HG03457 (cell line): ENCODE measurements at regions not wholly inside any gene's neighbourhood (a gene's known extent, or its start where the extent isn't known, plus 50 kb on each side); places are given as distances from the start of the nearest gene placed in this dataset.
"Not testable (repeated sequence)": the region's sequence is repeated elsewhere in the genome, so short reads cannot be mapped to it uniquely, and the experiment has no call there.

Experiments used
- ATAC-seq: cut with Tn5 transposase; IDR thresholded peaks from one replicate; pipeline ENCODE4 v1.9.1; 2021; ENCODE audit warnings: moderate number of reproducible peaks; ENCODE audit not compliant: unreplicated experiment

DNA sequence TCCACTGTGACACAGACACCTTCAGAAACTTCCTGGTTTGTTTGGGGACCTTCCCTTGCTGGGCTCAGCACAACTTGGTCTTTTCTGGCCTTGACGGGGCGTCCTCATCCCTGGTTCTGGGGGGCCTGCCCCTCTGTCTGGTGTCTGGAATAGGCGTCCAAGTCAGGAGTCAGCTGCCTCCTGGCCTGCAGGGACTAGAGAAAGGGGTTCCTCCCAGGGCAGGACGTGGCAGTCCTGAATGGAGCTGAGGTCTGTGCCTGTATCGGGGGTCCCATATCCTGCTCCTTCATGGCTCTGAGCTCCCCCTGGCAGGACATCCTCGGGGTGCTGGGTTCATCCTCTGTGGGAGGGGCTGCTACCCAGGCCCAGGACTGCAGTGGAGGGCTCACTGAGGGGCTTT is 384.0 kb downstream of the TMEM121 start:
- ATAC-seq, result no peak

DNA sequence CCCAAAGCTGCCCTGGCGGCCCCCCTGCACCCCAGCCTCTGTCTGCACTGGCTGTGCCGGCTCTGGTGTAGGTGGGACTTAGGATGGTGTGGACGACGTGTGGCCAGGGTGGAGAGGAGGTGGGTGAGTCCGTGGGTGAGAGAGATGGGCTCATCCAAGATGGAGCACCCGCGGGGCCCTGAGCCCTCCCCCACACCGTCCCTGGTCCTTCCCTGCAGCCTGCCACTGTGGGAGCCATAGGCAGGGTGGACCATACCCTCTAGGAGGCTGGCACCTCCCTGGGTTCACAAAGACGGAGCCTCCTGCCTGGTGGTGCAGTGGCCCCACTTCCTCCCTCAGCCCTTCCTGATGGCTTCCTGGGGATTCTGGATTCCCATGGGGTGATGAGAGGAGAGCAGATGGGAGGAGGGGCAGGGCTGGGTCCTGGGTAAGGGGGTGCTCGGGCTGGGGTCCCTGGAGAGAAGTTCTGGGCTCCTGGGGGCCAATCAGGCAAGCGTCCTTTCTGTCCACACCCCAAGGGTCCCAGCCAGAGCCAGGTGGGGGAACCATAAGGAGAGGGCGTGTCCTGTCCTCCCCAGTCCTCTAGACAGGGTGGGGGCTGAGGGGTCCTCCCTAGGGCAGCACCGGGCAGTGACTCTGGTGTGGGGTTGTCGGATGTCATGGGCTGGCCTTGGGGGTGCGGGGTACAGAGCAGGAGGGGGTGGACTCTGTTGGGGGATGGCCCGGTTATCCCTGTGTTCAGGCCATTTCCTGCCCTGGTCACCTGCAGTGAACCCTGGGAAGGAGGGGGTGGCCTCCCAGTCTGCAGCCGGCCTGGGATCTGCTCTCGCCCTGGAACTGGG is 384.8 kb downstream of the TMEM121 start:
- no peak for ATAC-seq

DNA sequence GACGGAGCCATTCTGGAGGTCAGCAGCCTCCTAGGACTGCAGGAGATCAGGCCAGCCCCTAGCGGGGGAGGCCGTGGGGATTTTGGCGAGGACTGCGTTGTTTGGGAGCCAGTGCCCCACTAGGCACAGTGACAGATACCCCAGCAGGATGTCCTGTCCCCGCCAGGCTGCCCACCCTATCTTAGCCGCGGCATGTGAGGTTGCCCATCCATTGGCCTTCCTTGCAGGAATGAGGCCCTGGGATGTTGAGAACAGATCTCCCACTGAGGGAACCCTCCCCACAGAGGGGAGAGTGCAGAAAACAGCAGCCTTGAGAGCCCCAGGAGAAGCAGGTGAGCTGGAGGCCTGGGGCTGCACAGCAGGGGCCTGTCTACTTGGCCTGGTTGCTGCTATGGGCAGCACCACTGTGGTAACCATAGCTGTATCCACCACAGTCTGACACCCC is 385.5 kb downstream of the TMEM121 start:
- not testable (repeated sequence) for ATAC-seq

DNA sequence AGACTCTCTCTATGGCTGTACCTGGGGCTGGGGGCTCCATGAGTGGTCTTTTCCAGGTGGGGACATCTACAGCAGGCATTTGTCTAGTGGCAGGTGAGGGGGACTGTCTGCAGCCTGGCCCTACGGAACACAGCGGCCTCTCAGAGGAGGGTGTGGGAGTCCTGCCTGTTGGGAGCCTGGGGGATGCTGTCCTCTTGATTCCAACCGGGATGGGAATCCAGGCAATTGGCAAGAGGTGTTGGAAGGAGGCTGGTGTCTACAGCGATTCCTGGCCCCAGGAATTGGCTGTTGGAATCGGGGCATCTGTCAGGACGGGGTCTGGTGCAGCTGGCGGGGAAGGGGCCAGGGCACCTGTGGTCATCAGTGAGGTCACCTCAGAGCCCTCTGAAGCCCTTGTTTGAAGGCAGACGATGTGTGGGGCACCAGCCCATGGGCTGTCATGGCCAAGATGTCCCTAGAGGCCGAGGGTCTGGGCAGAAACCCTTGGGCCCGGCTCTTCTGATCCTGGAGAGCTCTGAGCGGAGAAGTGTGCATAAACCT is 386.3 kb downstream of the TMEM121 start:
- no peak for ATAC-seq

DNA sequence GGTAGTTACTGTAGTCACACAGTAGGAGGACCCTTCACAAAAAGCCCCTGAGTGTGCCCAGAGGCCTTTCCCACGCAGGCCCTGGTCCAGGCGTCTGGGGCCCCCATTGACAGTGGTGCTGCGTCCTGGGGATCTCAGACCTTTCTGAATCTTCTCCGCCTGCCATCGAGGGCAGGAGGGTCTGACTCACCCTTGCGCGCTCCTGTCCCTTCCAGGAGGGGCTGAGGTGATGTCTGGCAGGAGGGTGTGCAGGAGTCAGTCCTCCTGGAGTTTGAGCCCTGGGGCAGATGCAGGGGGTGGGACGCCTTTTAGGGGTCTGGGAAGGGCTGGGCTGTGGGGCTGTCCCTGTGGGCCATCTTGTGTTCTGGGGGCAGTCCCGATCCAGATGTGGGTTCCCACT is 386.8 kb downstream of the TMEM121 start:
- no peak for ATAC-seq

DNA sequence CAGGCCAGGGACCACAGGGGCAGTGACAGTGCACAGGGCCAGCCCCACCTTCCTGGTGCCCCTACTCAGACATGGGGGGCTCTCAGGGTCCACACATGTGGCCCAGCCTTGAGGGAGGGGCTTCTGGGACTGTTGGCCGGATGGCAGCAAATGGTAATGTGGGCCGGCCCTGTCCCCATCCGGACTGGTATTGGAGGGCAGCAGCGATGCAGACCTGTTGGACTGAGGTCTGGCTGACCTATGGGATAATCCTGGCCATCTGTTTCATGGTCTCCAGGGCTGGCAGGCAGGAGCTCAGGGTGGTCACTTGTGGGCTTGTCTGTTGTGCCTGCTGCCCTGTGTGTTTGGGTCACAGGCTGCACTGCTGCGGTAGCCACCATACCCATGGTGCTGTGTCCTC is 387.5 kb downstream of the TMEM121 start:
- ATAC-seq, result no peak

DNA sequence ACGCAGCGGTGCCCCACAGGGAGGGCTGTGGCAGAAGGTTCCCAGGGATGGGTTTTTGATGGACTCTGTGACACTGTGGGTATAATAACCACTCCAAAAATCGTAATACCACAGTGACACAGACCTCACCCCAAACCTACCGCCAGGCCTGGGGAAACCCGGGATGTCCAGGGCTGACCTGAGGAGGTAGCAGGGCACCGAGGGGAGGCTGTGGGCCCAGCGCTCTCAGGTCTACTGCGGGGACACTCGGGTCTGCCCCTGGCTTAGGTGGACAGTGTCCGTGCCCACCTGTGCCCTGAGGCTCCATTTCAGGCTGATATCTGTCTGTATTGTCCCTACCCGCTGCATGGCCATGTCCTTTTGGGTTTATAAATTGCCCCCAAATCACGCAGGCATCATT is 387.9 kb downstream of the TMEM121 start:
- ATAC-seq, result not testable (repeated sequence)

DNA sequence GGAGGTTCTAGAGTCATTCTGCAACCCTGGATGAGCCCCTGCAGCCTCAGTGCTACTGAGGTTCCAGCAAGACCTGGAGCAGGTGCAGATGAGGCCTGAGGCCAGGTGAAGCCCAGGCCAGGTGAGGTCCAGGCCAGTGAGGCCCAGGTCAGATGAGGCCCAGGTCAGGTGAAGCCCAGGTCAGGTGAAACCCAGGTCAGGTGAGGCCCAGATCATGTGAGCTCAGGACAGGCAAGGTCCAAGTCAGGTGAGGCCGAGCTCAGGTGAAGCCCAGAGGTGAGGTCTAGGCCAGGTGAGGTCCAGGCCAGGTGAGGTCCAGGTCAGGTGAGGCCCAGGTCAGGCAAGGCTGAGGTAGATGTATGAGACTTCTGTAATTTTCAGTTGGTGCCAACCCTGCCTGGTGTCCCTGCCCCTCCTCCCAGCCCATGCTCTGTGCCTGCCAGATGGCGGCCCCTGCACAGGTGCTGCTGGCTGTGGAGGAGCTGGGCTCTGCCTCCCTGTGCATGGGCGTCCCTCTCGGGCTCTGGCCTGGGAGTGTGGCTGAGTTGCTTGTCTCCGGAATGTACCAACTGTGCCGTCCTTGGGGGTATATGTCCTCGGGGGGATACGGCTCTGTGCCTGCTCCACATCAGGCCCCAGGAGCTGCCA is 388.5 kb downstream of the TMEM121 start:
- no peak for ATAC-seq

DNA sequence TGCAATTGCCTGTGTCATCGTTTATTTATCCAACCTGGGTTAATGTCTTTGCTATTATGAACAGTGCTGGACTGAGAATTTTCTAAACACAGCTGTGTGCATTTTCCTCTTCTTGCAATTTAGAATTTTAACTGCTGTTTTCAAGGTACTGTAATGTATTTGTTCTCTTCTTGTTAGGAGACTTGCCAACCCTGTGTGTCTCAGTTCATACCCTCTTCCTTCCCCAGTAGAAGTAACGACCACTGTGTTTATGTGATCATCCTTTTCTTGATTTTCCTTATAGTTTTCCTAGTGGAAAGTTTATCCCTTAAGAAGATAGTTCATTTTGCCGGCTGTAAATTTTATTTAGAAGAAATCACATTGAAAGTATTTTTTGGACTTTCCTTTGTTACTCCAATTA is 389.2 kb downstream of the TMEM121 start:
- ATAC-seq, result not testable (repeated sequence)

DNA sequence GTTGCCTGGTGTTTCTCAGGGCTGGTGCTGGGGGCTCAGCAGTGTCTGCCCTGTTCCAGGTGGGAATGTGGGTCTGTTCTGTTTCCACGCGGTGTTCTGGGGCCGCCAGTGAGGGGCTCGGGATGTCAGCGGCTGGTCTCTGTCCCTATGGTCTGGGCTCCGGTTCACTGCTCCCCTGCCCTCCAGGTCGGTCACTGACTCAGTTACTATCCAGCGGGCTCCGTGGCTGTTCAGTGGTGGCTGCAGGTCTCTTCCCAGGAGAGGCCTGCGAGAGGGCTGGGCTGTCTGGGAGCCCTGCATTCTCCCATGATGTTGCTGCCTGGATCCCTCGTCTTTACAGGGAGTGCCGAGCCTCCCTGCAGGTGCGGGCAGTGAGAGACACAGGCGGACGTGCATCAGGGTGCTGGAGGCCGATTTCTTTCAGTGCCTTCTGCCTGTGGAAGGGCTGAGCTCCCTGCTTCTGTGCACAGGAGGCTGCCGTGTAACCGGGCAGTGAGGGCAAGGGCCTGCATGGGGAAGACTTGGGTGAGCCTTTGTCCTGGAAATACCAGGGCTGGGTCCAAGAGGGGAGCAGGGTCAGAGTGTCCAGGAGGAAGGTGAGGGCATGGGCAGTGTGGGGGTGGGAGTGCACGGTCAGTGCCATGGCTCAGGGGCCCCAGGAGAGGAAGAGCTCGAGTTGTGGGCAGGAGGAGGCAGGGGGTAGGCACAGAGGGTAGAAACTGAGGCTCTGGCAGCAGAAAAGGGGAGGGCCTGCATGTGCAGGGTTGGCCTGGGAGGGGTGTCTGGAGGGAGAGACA is 391.0 kb downstream of the TMEM121 start:
- not testable (repeated sequence) for ATAC-seq

DNA sequence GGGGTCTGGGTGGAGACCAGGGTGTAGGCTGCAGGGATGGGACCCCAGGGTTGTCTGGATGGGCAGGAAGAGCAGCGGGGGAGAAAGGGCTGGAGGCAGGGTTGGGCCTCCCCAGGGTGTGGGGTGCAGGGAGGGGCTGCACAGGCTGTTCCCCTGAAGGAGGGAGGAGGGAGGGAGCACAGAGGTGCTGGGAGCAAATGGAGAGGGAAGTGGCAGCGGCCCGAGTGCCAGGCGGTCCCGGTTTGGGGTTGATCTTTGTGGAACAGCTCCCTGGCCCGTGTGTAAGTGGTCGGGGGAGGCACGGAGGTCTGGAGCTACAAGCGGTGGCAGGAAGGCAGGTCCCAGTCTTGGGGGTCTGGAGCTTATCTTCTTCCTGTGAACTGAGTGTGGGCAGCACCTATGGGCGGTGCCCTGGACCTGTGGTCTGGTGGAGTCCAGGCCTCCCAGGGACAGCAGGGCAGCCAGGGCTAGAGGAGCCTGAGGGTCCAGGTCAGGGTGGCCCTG is 391.6 kb downstream of the TMEM121 start:
- ATAC-seq, result no peak

DNA sequence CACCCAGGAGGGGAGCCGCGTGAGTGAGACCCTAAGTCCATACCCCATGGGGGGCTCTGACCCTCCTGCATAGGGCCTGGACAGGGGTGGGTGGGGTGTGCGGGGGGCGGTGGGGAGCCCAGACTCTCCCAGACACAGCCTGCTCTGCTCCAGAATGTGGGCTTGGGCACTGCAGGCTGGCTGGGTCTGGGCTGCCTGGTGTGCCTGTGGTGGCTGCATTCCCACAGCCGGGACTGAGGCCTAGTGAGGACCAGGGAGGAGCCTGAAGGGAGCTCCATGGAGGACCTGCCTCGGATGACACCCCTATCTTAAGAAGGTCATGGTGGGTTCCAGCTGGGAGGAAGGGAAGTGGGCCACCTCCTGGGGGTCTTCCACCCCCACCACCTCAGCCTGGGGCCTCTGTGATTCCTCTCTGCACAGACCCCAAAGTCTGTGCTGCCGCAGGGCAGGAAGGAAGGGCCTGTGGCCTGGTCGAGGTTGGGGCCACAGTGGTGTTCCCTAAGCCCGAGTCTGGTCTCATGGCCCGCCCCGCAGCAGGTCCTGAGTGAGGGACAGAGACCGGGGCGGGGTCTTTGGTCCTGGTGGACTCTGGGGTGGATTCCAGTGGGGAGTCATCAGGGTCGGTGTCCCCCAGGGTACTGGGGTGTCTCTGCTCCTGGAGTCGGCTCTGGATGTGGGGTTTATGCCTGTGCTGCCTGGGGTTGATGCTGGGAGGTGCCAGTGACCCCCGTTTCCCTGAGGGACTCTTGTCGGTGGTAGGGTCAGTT is 392.3 kb downstream of the TMEM121 start:
- ATAC-seq, result no peak

DNA sequence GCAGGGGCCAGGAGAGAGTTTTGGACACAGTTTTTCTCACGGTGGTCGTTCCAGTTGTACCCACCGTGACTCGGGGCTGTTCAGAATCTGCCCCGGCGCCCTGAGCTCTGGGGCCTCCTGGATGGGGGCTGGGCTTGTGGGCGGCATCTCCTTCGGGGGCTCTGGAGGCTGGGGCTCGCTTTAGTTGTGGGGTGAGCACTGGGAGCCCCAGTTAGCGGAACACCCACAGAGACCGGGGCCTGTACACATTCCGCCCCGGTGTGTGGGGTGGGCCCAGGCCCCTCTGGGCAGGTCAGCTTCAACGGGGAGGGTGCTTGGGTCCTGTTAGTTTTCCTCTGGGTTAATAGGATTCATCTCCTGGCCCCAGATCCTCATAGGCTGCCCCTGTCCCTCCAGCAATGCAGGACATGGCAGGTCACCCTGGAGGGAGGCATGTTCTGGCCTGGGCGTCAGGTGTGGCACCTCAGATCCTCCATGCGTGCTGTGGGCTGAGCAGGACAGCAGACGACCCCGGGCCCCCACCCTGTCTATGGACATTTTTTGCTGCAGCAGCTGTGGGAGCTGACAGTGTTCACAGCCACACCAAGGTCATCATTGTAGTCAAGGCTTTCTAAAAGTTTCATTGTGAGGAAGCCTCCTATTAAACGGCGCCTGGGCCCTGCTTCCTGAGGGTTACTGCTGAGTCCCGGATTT is 393.2 kb downstream of the TMEM121 start:
- no peak for ATAC-seq

DNA sequence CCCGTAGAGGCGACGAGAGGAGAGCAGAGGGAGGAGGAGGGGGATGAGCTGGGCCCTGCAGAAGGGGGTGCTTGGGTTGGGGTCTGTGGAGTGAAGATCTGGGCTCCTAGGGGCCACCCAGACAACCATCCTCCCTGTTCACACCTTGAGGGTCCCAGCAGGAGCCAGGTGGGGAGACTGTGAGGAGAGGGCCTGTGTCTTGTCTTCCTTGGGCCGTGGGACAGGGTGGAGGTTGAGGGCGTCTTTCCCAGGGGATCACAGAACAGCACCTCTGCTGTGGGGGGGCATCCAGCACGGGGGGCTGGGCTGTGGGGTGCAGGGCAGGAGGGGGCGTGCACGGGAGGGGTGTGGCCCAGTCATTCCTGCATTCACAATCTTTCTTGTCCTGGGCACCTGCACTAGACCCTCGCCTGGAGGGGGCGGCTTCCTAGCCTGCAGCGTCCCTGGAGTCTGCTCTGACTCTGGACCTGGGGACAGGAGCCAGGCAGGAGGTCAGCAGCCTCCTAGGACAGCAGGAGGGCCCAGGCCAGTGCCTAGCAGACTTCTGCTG is 393.8 kb downstream of the TMEM121 start:
- not testable (repeated sequence) for ATAC-seq

DNA sequence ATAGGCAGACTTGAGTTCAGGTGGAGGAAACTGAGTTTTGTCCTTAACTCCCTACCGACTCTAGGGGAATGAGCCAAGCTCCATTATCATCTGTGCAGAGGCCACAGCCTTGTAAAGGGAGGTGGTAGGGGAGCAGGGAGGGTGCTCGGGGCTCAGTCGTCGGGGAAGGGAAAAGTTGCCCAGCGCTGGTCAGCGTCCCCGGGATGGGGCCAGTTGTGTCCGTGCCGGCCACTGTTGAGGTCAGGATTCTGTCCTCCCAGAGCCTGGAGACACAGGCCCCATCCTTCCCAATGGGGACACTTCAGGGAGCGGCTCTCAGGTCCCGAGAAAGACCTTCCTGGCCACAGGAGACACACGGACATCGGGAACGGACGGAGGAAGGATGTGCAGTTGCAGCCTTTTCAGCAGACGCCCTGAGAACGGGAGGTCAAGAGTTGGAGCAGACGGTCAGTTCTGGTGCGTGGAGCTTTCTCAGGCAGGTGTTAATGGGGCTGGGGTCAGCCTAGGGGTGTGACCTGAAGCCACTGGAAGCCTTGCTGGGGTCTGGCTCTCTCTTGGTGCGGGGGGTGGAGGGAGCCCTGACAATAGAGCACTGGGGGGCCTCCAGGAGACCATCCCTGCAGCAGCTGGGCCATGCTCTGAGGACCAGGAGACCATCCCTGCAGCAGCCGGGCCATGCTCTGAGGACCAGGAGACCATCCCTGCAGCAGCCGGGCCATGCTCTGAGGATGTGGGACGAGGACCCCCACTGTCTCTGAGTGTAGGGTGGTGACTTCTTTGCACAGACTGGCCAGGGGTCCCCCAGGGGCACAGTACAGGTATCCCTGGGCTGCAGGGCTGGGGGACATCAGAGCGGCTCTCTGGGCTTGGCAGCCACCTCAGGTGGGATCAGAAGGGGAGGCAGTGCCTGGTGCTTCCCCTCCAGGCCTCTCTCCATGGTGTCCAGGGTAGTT is 394.7 kb downstream of the TMEM121 start:
- ATAC-seq, result not testable (repeated sequence)

DNA sequence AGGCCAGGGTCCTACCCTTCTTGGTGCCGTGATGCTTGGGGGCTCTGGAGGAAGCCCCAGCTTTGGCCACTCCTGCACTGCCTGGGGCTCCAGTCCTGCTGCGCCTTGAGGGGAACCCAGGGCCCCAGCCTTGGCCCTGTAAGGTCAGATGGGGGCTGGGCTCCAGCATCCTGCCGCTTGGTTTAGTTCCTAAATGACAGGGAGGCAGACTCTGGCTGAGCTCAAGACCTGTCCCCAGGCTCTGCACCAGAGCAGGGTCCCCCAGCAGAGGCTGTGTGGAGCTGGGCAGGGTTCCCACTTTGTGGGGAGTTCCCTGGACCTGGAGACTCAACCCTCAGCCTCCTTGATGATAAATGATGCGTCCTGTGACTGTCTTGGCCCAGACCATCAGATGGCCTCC is 395.4 kb downstream of the TMEM121 start:
- not testable (repeated sequence) for ATAC-seq

DNA sequence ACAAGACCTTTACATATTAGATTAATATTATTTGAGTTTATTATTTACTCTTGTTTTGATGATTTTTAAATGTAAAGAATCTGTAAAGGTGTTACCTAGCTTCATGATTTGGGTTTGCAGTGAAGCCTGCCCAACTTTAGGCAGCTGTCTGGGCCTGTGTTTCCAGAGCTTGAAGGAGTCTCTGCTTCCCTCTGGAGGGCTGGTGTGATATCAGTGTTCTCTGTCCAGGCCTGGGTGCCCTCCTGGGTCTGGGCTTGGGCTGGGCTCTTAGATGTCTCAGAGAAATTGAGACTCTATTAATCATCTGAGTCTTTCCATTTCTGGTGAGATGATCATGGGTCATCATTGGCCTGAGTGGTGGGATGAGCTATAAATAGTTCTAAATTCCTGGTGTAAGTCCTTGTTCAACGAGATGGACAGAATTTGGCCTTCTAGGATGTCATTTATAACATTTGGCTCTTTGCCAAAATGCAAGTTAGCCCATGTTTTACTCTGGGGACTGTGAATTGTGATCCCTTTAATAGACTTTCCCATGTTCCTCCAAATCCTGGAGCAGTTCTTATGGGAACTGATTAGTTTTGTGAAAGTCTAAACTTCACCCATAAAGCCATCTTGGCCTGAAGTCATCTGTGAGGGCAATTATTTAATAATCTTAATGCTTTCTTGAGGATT is 397.3 kb downstream of the TMEM121 start:
- ATAC-seq, result not testable (repeated sequence)
